ENCODE measurements at regions not wholly inside any gene's neighbourhood (a gene's known extent, or its start where the extent isn't known, plus 50 kb on each side); places are given as distances from the start of the nearest gene placed in this dataset.

DNA sequence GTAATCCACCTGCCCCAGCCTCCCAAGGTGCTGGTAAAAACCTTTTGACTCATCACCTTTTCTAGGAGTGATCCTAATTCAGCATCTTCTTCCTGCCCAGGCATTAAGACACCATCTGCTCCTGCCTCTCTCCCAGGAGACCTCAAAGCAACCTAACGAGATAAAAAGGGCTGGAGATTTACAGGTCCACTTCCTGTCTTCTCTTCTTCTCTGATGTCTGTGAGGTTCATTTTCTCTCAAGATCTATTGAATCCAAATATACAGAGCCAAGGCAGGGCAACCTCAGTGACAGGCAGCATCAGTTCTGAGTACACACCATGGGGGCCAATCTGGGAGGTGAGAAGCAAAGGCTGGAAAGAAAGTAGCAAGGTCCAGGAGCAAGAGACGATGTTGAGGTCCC is 219.4 kb downstream of the SETD4 start (continued):
- TF ChIP-seq, protein P1, sequence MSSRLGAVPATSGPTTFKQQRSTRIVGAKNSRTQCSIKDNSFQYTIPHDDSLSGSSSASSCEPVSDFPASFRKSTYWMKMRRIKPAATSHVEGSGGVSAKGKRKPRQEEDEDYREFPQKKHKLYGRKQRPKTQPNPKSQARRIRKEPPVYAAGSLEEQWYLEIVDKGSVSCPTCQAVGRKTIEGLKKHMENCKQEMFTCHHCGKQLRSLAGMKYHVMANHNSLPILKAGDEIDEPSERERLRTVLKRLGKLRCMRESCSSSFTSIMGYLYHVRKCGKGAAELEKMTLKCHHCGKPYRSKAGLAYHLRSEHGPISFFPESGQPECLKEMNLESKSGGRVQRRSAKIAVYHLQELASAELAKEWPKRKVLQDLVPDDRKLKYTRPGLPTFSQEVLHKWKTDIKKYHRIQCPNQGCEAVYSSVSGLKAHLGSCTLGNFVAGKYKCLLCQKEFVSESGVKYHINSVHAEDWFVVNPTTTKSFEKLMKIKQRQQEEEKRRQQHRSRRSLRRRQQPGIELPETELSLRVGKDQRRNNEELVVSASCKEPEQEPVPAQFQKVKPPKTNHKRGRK (CRISPR knock-in tag; IDR thresholded peaks at IDR 0.05) = no peak
- TF ChIP-seq, protein P2, sequence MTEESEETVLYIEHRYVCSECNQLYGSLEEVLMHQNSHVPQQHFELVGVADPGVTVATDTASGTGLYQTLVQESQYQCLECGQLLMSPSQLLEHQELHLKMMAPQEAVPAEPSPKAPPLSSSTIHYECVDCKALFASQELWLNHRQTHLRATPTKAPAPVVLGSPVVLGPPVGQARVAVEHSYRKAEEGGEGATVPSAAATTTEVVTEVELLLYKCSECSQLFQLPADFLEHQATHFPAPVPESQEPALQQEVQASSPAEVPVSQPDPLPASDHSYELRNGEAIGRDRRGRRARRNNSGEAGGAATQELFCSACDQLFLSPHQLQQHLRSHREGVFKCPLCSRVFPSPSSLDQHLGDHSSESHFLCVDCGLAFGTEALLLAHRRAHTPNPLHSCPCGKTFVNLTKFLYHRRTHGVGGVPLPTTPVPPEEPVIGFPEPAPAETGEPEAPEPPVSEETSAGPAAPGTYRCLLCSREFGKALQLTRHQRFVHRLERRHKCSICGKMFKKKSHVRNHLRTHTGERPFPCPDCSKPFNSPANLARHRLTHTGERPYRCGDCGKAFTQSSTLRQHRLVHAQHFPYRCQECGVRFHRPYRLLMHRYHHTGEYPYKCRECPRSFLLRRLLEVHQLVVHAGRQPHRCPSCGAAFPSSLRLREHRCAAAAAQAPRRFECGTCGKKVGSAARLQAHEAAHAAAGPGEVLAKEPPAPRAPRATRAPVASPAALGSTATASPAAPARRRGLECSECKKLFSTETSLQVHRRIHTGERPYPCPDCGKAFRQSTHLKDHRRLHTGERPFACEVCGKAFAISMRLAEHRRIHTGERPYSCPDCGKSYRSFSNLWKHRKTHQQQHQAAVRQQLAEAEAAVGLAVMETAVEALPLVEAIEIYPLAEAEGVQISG (CRISPR knock-in tag; IDR thresholded peaks at IDR 0.05) = no peak
- TF ChIP-seq FOXJ3 (CRISPR knock-in tag; IDR thresholded peaks at IDR 0.05; ENCODE audit: borderline replicate concordance) (no peak), ZBED4 (CRISPR knock-in tag; IDR thresholded peaks at IDR 0.05; ENCODE audit: borderline replicate concordance) (no peak), NFKB2 (CRISPR knock-in tag; IDR thresholded peaks at IDR 0.05; ENCODE audit: borderline replicate concordance) (no peak), GLI4 (CRISPR knock-in tag; IDR thresholded peaks at IDR 0.05; ENCODE audit: borderline replicate concordance) (no peak)

Measured in HepG2 (cell line).